T follicular helper cell (primary cell): ENCODE measurements at regions not wholly inside any gene's neighbourhood (a gene's known extent, or its start where the extent isn't known, plus 50 kb on each side); places are given as distances from the start of the nearest gene placed in this dataset.

Source experiments
- DNase-seq: peaks from one replicate; pipeline ENCODE4 v3.0.0-alpha.2; 2020; ENCODE audit warnings: low read depth

DNA sequence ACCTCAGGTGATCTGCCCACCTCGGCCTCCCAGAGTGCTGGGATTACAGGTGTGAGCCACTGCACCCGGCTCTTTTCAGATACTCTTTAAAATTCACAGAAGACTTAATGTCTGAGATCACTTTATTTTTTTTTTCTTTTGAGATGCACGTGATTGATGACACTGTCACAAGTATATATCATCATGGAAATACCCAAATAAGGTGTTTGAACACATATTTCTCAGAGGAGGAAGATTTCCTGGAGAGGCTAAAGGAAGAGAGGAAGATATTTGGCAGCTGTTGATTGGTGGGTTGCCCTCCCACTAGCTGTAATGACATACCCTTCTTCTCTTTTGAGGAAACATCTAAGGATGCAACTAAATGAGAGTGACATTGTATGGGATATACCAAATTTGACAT lies 225.9 kb upstream of the CITED2 start:
- DNase-seq = no peak

DNA sequence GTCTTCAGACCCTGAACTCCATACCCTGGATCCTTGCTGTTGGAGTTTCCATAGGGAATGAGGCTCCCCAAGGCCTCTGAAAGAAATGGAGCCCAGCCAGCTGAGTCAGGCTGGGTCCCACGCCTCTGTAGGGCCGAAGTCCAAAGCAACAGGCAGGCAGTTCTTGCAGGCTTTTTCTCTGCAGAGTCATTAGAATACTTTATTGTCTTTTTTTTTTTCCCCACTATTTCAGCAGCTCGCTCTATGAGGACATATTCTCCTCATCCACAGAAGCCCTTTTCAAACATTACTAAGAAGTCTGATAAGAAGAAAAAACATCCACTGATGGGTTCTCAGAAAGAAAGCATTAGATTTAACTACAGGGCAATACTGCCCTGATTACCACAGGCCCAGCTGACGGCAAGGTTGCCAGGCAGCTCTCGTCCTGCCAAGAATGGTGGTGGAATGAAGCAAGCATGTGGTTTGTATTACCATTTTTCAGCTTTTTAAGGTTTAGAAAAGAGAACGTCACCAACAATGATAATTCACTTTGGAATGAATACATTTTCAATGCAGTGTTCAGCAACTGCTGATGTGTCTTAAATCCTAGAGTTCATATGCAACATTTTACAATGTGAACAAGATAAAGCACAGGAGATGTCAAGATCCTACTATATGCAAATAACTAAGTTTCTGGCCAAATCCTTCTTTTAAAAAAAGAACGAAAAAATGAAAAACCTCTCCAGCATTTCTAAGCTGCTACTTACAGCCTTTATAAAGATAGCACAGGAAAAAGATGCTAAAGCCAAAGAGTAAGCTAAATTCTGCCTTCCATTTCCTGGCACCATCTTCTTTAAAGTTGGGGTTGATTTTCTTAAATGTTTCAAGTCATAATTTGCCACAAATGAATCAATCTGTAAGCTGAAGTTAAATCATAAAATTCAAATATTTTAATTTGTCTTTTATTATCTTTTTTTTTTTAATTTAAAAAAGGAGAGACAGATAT lies 223.6 kb upstream of the CITED2 start:
- no peak for DNase-seq

DNA sequence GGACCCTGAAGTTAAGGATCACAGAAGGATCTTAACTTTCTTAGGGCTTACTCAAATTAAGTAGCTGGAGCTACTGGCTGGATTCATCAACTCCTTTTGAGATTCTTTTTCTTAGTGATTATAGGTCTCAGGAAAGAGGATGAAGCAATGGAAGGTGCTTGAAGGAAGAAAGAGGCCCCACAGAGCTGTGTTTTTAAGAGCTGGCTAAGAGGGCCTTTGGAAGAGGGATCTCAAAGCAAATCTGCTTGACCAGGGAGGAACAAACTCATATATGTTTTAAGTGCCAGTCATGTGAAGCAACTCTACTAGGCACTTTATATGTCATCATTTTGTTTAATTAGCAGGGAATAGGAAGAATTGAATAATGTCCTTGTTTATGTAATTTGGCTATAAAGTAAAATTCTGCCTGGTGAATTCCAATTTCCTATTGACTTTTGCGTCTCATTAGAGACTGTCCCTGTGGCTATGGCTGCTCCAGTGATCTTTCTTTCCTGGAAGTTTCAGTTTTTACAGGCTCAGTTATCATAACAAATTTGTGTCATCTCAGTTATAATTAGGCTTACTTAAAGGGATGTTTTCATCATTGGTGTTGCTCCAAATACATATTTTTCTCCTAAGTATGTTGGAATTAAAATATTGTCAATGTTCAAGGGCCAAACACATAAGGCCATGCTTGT lies 222.8 kb upstream of the CITED2 start:
- no peak for DNase-seq

DNA sequence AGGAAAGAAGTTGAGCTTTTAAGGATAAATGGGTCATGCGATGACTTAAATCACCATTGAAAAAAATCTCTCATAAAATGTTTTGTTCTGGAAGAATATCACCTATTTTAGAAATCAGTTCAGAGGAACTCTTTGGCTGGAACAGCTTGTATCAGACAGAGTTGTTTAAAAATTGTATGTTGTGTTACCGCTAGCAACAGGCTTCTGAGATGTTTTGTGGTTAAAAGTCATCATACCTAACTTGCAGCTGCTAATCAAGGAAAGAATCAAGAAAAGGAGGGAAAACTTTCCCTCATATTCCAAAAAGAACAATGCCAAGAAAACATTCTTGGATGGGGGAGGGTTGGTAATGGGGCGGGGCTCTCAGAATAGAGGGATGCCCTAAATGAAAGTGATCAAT lies 220.7 kb upstream of the CITED2 start:
- DNase-seq = no peak

DNA sequence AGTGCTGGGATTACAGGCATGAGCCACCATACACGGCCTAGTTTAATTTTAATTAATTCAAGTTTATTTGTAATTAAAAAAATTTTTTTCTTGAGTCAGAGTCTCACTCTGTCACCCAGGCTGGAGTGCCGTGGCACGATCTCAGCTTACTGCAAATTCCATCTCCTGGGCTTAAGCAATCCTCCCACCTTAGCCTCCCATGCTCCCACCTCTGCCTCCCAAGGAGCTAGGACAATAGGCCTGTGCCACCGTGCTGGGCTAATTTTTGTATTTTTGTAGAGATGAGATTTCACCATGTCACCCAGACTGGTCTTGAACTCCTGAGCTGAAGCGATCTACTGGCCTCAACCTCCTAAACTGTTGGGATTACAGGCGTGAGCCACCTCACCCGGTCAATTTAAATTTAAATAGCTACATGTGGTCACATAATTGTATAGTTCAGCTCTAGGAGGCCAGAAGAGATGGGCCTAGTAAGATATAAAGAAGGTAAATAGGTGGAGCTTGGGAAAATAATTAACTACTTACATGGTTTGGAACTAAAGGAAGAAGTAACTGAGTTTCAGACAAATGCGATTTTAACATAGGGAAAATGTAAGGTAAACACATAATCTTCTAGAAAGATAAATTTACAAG lies 220.0 kb upstream of the CITED2 start:
- no peak for DNase-seq

DNA sequence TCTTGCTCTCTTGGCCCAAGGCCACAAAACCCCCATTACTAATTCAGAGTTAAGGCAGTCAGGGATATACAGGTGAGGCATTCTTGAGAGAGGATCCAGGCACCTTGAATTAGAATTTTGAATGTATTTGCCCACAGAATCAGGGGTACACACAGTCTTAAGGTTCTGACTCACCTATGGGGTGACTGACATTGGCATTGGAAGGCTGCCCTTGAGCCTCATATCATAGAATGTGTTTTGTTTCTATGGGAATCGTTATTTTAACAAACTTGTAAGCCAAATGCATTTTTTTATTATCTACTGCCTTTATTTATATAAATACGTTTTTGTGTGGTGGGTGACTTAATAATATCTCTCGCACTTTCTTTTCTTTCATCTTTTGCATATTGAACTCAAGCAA lies 218.6 kb upstream of the CITED2 start:
- DNase-seq = no peak

DNA sequence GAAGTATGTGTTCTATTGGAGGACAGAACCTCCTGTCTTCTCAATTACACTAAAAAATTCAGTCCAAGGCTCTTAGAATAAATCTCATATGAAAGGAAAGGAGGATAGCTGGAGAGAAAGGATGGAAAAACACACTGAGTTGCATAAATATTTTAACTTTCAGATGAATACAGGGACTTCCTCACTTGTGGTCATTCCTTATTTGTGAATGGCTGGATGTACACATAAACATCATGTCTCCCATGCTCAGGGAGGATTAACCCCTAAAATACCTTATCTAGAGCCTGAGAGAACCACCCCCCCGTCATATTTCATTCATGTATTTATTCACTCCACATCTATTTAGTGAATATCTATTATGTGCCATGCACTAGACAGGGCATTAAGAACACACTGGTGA lies 217.6 kb upstream of the CITED2 start:
- no peak for DNase-seq

DNA sequence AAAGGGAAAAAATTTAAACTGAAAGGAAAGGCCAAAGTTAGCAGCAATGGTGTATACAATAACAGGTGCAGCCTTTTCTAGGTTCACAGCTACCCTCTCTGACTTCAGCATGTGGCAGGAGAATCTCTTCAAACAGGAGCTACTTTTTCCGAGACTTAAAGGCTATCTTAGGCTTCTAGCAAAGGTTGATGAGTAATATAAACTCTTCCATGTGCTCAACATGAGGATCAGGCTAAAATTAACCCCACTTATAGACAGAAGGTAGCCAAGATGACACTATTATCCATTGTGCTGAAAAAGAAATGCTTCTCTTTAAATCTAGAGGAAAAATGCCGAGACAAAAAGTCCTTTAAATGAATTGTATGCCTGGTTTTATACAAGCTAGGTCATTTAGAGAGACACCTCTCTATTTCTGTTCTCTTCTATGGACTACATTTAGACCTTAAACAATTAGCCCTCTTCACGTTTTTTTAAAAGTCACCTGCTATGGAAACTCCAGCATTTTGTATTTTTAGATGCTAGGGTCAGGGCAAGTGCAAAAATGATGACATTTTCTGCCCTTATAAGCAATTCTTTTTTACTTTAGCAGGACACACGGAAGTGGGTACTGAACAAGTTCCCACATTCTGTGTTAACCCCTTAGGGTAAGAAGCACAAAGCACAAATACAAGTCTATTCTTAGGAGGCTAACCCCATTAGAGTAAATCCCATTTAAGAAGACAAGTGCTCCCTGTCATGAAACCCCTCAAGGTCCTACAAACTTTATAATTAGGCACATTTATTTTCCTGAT lies 216.8 kb upstream of the CITED2 start:
- DNase-seq = no peak

DNA sequence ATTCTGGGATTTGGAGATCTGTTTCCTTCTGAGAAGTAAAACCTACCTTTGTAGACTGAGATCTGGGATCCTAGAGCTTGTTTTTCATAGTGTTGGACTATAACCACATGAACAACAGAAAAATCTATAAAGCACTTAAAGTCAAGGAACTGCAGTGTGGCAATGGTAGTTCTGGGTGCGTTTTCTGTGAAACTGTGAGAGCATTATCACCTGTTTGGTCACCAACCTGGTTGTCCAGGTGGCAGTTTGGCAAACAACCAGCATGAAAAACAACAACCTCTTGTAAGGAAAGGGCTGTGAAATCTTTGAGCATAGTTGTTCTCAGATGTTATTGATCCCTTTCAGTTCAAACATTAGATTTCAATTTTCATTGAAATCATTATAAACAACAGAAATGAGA lies 215.8 kb upstream of the CITED2 start:
- no peak for DNase-seq

DNA sequence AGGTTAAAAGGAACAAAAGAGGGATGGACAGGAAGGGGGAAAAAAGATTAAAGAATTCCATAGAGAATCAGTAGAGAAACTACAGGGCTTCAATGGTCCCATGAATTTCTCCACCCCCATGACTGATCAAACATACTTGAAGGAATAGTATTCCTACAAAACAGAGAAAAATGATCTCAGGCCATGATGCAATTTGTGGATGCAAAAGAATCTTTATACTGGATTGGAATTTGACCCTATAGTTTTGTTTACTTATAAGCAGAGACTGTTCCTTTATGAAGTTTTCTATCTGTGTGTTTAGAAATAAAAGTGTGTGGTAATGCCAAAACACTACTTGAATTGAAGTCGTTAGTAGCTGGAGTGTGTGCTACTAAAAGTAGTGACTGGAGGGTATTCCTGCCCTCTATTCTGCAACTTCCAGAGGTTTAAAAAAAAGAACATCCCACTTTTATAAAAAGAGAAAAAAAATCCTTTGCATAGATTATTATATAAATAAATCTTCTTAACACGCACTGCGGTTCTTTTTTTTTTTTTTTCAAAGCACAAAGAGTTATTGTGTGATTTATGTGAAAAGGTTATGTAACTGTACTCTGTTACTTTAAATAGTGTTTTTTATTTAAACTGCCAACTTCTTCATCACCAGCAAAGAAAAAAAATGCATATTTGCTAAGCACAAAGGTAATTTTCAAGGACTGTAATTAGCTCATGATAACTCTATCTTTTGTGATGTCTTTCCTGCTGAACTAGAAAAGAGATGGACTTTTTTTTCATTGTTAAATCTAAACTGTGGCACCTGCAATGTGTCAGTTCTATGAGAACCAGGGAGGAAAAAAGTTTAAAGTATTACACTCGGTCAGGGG lies 214.5 kb upstream of the CITED2 start:
- no peak for DNase-seq

DNA sequence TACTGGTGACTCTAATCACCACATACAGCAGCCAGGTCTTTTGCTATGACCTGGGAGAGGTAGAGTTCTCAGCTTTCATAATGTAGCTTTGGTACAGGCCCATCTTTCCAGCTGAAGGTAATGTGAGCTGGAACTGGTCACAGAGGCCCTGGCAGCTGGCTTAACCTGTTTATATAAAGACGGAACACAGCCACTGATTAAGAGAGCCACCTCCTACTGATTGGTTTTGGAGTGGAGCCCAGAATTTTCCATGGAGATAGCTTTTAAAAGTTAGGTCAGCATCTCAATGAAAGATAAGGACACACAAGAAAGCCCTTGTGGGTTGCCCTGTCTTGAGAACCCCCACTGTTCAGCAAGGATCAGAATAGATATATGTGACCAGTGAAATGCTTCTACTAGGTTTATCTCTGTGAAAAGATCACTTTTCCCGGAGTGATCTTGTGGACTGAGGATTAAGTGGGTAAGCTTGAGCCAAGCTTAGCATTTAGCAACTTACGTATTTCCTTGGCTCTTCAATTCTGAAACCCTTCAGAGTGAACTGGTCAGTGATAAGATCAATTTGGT lies 213.7 kb upstream of the CITED2 start:
- DNase-seq = no peak

DNA sequence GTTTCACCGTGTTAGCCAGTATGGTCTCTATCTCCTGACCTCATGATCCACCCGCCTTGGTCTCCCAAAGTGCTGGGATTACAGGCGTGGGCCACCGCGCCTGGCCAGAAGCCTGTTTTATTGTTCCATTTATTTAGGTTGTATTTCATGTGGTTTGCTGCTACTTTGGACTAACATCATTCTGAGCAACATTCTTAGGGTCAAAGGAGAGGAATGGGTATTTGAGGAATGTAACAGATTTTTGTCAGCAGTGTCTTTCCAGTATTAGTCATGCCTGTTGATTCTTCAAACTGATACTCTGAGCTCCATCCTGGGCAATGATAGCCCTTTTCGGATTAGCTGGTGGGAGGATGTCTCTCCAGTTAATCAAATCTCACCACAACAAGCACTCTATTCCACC lies 213.0 kb upstream of the CITED2 start:
- DNase-seq = no peak

DNA sequence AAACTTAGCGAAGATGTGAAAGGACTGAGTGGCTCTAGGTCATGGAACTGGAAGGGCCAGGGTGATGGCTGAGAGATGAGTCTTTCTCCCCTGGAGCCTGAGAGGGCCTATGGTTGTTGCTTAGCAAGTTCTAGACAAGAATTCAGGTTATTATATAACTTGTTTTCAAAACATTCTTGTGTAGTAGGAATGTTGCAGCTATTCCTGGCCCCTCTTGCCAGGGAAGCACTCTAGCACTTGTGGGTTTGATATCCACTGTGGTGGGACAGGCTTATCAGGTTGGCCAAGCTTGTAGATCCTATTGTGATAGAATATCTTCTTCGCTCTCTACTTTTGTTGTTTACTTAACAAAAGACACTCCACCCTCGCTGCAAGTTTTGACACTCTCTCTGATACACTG lies 211.8 kb upstream of the CITED2 start:
- DNase-seq = no peak

DNA sequence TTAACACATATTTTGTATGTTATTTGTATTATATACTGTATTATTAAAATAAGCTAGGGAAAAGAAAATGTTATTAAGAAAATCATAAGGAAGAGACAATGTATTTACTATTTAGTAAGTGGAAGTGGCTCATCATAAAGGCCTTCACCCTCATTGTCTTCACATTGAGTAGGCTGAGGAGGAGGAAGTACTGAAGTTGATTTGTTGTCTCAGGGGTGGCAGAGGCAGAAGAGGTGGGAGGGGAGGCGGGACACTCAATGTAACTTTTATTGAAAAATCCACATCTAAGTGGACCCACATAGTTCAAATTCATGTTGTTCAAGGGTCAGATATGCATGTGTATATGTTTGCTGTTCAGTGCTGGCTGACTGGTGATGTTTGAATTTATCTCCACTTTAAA lies 210.2 kb upstream of the CITED2 start:
- no peak for DNase-seq

DNA sequence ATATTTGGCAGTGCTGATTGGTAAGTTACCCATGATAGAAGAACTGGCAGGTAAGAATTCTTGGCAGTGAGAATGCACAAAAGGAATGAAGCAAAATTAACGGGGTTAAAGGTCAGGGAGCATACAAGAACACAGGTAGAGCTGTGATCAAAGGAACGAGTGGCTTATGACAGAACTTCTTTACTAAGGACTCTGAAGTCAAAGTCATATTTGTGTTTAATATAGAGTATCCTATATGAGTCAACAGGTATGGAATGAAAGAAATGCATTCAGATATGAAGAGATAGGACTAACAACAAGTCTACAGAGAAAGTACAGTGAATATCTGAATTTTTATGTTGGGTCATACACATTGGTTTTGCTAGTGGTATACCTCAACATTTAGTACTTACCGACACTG lies 209.0 kb upstream of the CITED2 start:
- no peak for DNase-seq

DNA sequence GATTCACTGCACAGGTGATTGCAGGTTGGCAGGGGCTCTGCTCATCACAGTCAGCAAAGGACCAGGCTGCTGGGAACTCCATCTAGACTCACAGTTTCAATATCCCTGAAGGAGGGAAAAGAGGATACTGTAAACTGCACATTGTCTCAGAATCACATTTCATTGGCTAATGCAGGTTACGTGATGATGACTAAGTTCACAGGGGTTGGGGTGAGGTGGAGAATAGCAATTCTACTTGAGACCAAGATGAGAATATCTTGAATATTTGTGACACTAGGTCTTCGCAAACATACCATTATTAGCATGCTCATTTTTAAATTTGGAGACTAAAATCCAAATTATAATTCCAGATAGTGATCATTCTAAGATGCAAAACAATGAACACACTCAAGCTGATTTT lies 208.5 kb upstream of the CITED2 start:
- no peak for DNase-seq

DNA sequence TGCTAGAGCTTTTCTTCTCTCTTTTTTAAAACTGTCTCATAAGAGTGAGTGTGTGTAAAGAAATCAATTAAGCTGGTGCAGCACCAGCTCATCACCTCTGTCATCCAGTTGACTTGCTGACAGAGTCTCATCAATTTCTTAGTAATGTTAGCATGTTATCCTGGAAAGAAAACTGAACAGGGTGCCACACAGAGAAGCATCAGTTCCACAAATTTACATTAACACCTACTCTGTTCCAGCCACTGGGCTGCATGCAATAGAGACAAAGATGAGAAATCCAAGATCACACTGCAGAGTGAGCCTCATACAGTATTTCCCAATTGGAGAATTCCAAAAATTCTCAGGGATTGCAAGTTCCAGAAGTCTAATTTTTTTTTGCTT lies 207.0 kb upstream of the CITED2 start:
- no peak for DNase-seq

DNA sequence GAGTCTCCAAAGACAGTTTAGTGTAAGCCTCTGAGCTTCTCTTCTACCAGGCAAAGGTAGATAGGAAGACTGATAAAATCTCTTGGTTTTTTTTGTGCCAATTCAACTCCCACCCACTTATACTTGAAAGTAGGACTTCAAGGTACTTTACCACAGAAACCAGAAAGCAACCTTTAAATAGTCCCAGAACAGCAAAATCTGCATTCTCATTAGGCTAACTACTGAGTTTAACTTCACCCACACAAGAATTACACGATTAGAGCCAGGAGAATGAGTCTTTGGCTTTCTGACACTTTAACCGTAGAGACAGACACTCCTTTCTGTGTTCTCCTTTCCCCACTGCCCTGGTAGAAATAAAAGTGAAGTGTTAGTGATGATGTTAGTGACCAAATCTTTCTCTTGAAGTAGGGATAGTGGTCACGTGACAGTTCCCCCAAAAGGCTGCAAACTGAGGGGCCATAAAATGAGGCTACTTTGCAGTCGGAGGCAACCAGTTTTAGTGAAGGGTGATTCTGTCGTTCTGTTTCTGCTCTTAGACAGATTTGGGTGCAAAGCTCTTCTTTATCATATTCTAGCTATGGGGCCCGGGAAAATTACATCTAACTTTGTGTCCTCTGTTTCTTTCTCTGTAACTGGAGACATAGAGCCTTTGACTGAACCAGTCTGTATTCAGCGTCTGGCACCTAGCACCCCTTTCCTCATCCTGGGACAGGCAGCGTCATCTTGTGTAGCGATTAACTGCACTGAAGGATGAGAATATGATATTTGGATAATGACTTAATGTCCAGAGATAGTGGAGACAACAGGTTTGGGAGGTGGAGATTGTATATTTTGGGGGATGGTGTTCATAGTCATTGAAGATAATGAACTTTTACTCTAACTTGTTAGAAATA lies 206.4 kb upstream of the CITED2 start:
- DNase-seq = no peak

DNA sequence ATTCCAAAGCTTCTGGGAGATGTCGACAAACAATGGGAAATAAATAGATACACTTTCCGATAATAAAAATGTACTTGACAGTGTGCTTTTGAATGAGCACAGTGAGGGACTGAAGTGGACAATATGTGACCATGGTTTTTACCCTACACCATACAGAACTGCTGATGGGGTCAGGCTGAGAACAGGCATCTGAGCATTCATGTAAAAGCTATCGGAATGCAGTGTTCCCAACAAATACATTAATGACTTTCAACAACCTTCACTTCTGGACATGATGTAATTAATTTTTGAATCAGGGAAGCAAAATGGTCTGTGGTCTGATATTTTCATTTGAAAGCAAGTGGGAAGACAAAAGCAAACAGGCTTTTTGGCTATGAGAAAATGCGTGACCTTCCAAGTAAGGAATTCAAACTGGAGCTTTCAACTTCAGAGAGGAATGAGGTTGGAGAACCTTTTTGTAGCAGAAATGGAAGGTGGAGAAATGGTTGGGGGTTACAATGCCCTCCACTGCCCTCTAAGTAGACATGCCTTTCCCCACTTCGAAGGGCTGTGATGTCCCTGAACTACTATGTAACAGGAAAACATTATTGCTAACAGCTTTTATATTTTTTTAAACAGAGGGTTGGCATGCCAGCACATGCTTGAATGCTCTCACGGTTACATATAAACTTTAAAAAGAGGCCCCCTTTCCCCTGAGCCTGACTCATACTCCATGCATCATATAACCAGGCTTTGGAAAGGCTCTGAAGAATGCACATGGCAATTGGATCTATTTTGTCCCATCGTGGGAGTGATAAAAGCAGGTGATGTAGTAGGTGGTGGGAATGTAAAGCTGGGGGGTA lies 203.5 kb upstream of the CITED2 start:
- no peak for DNase-seq
